ENCODE measurements at regions not wholly inside any gene's neighbourhood (a gene's known extent, or its start where the extent isn't known, plus 50 kb on each side); places are given as distances from the start of the nearest gene placed in this dataset.

DNA sequence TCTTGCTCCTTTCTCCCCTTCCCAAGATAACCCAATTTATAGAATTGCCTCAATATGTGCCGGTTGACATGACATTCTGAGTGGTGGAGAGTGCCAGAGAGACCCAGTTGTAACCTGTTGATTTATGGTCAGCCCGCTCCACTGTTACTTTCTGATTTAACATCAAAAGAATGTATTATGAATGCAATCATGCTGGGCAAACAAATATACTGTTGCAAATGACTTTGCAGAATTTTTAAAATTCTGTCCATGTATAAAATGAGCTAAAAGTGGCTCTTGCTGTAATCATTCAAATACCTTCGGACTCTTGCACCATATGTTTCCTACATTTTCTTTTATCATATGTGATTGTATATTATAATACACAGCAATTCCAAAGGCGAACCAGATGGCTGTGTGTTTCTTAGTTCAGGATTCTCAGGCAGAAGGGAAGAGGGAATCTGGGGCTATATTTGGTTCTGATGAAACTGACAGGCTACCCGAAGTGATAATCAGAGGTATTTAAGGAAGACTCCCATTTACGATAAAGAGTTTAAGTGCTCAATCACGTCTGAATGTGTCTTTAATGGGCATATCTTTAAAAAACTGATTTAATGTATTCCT is 131.7 kb downstream of the CLCN4 start:
- DNase-seq = no peak

DNA sequence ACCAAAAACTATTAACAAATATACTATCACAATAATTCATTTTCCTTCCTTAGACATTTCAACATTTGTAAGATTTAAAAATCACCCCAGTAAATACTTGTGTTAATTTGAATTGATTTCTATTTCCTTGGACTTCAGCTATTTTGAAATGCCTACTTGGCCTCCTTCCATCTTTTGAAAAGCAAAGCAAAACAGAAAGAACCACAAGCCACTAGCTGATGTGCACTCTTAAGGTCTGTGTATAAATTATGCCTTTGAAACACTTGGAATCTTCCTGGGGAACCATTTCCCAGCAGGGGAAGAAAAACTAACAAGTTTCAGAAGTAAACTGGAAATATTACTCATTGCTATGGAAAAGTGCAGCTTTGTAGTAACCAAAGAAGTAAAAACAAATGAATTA is 139.8 kb downstream of the CLCN4 start:
- no peak for DNase-seq

DNA sequence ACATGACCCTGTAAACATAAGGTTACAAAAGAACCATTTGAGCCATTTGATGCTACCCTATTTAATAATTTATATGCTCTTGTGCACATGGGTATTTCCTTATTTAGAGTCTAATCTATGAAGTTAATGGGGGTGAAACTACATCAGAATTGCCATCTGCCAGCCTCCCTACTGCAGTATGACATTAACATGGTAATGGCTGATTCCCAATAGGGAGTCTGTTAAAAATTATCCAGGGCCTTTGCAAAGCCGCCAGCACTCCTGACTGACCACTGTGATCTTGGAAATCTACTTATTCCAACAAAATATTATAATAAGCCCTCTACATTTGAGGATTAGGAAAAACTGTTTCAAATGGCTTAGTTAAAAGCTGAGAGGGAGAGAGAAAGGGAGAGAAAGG is 153.7 kb downstream of the CLCN4 start:
- peak; percentile 26 for DNase-seq

DNA sequence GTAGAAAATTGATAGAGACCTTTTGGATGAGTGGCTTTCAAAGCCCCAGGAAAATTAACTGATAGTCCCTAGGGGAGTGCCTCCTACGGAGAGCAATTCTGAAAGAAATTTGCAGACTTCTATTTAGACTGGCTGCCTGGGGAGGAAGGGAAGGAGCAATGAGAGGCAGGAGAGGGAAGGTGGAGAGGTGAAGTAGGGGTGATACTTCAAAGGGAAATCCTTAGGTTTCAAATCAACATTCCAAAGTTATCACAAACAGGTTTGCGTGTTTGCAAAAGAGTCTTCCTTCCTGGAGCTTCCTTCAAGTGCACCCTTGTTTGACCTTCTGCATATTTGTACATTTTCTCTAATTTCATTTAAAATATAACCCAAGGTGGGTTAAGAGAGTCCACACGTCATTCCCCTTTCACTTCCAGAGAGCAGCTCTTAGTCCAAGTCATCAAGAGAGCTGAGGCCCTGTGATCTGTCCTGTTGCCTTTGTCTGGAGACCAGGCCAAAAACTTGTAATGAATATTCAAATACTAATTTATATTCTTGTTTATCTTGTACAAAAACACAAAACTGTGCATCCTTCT is 157.8 kb downstream of the CLCN4 start:
- DNase-seq = no peak

DNA sequence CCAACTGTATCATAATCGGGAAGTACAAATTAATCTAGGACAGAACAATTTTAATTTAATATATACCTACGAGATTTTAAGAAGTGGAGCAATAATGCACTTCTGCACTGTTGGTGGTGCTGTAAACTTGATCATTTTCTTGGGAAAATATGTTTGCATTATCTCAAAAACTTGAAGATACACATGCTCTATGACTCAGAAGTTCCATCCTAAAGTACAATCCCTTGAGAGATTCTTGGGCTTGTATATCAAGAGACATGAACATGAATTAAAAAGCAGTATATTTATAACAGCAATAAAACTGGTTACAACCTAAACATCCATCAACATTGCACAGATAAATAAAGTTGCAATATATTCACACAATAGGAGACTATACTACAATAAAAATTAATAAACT is 168.8 kb downstream of the CLCN4 start:
- no peak for DNase-seq

DNA sequence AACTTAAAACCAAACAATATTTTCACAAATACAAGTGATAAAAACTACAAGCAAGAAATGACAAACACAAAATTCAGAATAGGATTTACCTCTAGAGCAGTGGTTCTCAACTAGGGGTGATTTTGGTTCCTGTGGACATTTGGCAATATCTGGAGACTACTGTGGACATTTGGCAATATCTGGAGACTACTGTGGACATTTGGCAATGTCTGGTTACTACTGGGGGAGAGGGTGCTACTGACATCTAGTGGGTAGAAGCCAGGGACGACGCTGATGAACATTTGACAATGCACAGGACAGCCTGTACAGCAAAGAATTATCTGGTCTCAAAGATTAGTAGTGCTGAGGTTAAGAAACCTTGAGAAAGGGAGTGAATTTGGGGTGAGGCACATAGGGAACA is 169.8 kb downstream of the CLCN4 start:
- no peak for DNase-seq

DNA sequence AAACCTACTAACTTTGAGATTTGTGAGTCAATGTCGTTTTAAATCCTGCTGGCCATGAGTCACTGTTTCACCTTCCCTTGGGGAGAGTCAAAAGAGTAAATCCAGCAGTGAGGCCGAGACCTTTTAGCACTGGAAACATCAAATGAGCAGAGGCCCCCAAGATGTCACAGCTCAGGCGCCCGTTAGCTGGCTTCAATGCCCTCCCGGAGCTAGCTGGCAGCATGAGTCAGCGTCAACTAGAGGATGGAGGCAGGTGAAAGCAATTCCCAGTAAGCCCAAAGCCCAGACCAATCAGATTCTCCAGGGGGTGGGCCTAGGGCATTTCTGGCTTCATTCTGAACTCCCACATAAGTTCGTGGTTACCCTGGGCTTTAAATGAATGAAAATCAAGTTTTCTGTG is 170.9 kb downstream of the CLCN4 start:
- DNase-seq = no peak

DNA sequence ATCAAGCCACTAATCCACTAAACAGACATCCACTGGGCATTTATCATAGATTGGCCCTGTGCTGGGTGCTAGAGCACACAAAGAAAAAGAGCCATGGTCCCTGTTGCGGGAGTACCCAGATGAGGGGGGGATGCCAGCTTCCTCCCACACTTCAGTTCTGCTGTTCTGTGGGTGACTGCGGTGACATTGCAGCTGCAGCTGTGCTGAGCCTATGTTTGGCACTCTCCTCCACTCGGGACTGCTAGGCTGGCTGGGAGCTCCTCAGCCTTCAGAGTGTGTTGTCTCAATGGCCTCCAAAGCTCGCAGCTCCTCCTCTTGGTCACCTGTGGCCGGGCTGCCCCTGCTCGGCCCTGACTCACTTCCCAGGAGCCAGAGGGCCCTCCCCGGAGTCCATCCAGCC is 173.2 kb downstream of the CLCN4 start:
- no peak for DNase-seq

DNA sequence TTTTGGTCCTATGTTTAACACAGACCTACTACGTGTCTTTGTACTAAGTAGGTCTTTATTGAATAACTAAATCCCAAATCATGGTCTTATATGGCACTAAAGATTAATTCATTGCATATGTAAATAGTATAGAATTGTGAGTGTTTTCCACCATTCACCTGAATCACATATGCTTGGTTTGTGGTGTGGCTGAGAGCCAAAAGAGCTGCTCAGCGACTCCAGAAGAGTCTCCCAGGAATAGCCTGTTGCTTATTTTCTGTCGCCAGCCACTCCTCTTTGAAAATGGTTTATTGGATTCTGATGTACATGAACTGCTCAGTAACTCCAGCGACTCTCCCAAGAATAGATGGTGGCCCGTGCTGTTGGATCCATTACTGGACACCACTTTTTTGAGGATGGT is 184.5 kb downstream of the CLCN4 start:
- DNase-seq = no peak

DNA sequence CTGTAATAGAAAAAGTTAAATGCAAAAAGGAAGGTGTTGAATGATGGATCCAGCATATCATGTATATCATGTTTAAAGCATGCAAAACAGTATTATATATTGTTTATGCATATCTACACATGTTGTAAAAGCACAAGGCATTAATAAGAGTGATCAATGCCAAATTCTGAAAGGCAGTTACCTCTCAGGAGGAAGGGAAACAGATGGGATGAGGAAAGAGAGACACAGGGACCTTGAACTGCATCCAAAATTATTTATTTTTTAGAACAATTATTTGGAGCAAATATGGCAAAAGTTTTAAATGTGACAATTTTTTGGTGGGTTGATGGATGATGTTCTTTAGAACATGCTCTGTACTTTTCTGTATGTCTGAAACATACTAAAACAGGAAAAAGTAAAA is 193.4 kb downstream of the CLCN4 start:
- no peak for DNase-seq

DNA sequence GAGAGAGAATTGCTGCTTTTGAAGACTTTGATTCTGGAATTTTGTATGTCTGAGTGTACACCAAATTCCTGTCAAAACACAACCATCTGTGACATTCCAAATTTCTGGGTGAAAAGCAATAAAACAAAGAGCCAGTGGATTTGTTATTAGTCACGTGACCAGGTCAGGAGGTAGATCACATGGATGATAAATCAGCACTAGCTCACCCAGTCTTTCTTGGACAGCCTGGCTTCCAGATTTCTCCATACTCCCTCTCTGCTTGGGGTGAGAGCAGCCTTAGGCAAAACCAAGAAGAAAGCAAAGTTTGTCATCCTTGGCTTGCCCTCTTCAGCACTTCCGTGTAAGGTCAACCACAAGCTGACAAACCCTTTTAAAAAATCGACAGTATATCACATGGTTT is 194.2 kb downstream of the CLCN4 start:
- DNase-seq = no peak

DNA sequence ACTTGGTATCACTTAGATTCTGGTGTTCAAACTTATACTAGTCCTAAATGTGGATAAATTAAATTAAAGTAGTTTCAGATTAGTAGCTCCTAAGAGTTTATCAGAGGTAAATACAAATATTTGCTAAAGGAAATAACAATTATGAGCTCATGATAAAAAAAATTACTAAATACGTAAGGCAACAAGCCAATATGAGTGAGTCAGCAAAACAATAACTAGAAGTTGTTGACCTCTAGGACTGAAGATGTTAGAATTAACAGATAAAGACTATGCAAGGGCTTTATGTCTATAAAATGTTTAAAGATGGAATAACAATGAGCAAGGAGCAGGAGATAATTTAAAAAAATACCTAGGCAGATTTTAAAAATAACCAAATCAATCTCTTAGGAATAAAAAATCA is 195.8 kb downstream of the CLCN4 start:
- DNase-seq = no peak

DNA sequence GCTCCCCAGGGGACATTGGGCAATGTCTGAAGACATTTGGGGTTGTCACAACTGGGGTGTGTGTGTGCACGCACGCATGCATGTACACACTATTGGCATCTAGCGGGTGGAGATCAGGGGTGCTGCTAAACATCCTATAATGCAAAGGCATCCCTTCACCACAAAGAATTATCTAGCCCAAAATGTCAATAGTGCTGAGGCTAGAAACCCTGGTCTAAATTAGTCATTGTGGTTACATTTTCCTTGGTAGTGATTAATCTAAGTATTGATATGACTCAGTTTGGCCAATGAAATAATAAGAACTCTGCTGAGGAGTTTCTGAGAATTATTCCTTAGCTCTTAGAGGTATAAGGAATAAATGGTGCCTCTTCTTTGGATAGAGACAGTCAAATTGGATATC is 200.2 kb downstream of the CLCN4 start:
- no peak for DNase-seq

DNA sequence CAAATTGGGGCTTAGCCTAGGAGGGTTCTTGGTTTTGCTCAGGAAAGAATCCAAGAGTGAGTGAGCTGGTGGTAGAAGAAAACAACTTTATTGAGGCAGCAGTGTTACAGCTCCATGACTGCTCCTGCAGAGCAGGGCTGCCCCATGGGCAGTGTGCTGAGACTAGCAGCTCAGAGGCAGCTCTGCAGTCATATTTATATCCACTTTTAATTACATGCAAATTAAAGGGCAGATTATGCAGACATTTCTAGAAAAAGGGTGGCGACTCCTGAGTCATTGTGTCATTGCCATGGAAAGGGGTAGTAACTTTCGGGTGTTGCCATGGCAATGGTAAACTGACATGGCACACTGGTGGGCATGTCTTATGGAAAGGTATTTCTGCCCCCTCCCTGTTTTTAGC is 202.2 kb downstream of the CLCN4 start:
- DNase-seq = no peak

DNA sequence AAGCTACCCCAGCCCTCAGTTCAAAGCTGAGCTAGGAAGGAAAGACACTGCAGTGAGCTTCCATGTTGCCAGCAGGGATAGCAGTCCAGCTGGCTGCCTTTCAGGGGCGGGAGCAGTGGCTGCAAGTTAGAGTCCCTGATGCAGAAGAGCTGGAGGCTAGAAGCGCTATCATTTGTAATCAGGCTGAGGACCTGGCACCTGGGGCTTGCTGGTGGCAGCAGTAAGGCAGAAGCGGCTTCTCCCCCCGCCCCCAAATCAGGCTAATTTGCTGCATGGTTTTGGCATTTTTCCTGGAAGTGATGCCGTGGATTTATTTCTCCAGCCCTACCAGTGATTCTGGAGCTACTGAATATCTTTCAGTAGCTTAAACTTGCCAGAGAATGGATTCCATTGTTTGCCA is 203.3 kb downstream of the CLCN4 start:
- no peak for DNase-seq

DNA sequence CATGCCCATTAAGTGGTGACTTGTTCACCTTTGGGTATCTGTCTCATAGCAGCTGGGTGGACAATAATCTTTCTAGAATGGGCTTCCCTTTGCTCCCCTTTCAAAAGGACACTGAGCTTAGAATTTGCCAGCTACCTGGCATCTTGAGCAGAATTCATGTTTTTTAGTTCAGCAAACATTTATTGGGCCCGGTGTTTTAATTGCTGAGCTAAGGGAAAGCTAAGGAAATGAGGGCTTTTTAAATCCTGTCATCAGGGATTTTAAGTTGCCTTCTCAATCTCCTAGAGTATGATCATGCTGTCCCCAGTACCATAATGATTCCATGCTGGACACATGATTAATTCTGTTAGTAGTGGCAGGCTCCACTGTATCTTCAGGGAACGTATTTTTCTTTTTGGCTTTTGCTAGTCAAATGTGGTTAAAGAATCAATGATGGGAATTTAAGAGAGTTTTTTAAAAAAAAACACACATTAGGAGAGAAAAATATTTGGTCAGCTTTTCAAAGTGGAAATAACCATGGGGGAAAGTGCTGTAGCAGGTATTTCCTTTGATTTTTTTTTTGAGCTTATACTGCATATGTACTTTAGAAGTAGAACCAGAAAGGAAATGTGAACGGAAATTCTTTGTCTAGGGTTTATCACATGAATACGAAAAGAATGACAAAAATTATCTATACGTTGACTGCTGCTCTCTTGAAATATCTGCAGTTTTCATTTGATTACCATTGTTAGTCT is 208.9 kb downstream of the CLCN4 start:
- no peak for DNase-seq

DNA sequence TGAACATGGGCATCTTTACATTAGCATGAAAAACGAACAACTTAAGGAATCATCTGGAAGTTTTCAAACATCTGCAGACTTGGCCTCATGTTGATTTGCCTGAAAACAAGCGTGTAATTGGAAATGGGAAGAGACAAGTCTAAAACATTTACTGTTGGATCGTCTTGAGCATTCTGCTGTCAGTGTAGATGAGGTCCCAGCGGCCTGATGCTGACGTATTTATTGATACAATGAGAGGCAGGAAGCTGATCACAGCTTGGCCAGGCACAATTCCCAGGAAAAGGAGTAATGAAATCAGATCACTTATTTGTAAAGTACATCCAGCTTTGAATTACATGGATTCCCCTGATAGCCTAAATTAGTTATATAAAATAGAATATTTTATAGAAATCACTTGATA is 210.6 kb downstream of the CLCN4 start:
- no peak for DNase-seq

DNA sequence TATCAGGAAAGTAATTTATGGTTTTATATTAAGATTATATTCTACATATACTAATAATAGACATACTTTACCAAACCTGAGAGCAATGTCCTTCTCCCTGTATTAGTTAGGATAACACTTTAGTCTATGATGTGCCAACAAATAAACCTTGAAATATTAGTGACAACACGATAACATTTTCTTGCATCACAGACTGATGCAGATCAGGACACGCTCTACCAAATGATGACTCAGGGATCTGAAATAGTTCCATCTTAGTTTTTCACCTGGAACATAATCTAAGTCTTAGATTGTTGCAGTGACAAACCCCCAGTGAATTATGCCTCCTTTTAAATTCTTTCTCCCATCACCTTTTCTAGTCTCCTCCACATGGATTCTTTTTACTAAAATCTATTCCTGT is 214.2 kb downstream of the CLCN4 start:
- no peak for DNase-seq

DNA sequence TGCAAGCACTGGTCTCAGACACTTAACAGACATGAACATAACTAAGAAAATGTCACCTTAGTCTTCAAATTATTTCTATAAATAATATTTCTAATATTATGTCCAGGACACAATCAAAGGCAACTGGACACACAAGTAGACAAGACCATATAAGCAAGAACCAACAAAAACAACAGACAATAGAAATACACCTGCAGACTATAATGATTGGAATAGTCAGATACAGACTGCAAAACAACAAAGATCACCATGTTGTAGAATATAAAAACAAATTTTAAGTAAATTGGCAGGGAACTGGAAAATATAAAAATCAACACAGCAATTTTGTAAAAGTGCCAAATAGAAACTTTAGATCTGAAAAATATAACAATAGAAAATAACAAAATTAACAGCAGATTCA is 220.7 kb downstream of the CLCN4 start:
- DNase-seq = no peak

DNA sequence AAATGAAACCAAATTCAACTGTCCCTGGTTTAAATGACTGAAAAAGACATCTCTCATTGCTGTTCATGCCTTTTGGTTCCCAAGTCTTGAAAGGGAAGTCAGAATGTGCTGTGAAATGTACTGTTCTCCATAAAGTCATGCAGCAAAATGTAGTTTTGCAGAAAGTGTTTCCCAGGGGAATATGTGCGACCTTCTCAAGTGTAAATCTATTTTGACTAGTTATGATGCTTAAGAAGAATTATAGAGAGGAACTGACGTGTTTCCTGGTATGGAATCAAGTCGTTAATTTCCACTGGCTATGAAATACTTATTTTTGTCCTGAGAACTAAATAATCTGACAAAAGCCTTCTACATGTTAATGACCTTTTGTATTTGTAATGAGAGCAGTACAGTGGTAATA is 223.1 kb downstream of the CLCN4 start:
- DNase-seq = peak; percentile 22

DNA sequence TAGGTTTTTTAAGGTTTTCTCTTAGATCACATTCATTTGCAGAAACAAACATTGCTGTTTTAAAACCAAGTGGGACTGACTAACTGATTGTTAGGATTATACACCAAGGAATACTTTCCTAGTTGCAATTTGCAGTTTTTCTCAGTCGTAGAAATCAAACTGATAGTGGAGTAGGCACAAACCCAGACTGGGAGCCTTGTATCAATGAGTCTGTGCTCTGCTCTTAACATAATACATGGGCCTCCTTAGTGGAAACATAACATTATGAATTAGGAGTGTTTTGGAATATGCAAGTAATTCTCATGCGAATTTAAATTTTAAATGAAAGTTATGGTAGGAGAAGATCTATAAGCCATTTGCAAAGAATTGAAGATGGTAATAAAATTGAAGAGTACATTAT is 223.5 kb downstream of the CLCN4 start:
- DNase-seq = no peak

DNA sequence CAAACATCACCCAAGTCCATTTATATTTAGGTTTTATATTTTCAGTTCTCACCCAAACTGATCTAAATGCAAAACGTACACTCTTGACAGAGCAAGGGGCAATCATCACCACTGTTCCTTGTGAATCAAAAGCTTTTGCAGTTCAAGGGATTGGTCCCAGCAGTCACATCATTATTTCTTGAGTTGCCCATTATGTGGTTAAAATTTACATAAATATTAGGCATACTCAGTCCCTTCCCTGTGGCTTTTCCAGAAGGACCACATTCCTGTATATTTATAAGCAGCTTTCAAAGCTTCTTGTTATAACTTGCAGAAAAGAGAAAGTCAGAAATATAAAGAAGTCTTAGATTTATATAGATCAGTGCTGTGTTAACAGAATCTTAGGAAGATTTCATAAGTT is 224.4 kb downstream of the CLCN4 start:
- no peak for DNase-seq

DNA sequence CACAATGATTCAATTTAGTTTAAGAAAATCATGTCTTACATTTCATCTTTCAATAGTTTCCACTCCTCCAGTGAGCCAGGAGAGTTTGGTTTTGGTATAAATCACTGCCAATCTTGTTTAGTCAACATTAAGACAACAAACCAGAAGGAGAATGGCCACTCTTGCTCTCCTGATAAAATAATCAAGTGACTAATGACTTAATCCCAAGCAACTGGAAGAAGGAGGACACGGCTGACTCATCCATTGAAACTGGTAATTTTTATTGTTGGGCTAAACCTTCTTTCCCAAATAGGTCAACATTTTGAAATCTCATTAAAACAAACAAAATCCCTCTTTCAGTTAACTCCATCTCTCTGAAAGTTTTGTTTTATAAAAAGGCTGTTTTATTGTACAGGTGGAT is 230.2 kb downstream of the CLCN4 start:
- DNase-seq = no peak

DNA sequence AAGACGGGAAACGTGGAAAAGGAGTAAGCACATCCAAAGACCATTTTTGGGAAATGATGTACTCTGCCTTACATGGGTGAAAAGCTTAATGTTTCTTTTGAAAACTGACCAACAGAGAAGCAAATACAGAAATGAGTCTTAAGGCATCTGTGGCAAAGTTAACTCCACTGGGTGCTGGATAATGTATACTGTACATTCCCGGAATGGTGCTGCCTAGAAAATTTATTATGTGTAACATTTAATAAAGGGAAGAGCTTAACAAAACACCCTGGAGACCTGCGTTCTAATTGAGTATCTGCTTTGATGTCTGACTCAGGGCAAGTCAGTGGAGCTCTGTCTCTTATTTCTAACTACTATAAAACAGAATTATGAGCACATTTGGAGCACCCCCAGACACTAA is 230.2 kb downstream of the MID1 start:
- no peak for DNase-seq
